Ovary (tissue), 3 donors: ENCODE measurements at regions not wholly inside any gene's neighbourhood (a gene's known extent, or its start where the extent isn't known, plus 50 kb on each side); places are given as distances from the start of the nearest gene placed in this dataset.

Experiments
- POLR2A ChIP-seq: fragments of 450-650 bp; IDR thresholded peaks from one replicate; pipeline ENCODE4 v1.6.1; 2017; ENCODE audit warnings: antibody characterized with exemption, mild to moderate bottlenecking, moderate library complexity
- TF ChIP-seq, protein P1 (sequence below), 3 donors: fragments of 450-650 bp in 2 of 3; fragments of 200-600 bp in 1 of 3; IDR thresholded peaks; one replicate each; pipeline versions ENCODE4 v1.5.1 to v1.8.0; 2016 to 2022; ENCODE audit warnings: antibody characterized with exemption in 3 of 3, mild to moderate bottlenecking in 1 of 3
- donor health status: DM: no; HTN: no; CAD: no.

DNA sequence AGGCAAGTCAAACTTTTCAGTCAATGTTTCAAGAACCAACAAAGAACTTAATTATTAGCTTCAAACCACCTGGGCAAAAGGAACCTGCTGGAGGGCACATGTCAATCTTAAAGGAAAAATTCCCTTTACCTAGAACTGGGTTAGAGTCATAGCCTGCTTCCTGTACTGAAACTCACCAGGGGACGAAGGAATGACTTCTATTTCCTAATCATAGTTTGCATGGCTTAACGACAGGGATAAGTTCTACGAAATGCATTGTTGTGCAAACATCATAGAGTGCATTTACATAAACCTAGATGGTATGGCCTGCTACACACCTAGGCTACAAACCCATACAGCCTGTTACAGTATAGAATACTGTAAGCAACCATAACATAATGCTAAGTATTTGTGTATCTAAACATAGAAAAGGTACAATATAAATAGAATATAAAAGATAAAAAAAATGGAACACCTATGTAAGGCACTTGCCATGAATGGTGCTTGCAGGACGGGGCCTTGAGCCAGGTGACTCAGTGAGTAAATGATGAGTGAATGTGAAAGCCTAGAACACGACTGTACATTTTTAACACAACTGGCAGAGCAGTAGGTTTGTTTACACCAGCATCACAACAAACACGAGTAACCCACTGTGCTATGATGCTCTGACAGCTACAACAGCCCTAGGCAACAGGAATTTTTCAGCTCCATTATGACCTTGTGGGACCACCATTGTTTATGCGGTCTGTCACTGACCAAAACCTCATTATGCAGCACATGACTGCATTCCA is 234.9 kb upstream of the CAND1 start:
- TF ChIP-seq POLR2A = no peak
- TF ChIP-seq, protein P1, sequence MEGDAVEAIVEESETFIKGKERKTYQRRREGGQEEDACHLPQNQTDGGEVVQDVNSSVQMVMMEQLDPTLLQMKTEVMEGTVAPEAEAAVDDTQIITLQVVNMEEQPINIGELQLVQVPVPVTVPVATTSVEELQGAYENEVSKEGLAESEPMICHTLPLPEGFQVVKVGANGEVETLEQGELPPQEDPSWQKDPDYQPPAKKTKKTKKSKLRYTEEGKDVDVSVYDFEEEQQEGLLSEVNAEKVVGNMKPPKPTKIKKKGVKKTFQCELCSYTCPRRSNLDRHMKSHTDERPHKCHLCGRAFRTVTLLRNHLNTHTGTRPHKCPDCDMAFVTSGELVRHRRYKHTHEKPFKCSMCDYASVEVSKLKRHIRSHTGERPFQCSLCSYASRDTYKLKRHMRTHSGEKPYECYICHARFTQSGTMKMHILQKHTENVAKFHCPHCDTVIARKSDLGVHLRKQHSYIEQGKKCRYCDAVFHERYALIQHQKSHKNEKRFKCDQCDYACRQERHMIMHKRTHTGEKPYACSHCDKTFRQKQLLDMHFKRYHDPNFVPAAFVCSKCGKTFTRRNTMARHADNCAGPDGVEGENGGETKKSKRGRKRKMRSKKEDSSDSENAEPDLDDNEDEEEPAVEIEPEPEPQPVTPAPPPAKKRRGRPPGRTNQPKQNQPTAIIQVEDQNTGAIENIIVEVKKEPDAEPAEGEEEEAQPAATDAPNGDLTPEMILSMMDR (IDR thresholded peaks at IDR 0.05) = no peak
